Neural progenitor cell (in vitro differentiated cells): ENCODE measurements at regions not wholly inside any gene's neighbourhood (a gene's known extent, or its start where the extent isn't known, plus 50 kb on each side); places are given as distances from the start of the nearest gene placed in this dataset.

Experiments used
- EZH2 ChIP-seq: fragments of 200-600 bp; sonication (generic); IDR thresholded peaks from 2 replicates; pipeline ENCODE4 v1.6.1; 2017; ENCODE audit warnings: antibody characterized with exemption, mild to moderate bottlenecking, moderate library complexity
- TF ChIP-seq, protein P1 (sequence below): fragments of 200-600 bp; sonication (generic); IDR thresholded peaks from 2 replicates; pipeline ENCODE4 v1.5.1; 2017; ENCODE audit warnings: antibody characterized with exemption, mild to moderate bottlenecking

DNA sequence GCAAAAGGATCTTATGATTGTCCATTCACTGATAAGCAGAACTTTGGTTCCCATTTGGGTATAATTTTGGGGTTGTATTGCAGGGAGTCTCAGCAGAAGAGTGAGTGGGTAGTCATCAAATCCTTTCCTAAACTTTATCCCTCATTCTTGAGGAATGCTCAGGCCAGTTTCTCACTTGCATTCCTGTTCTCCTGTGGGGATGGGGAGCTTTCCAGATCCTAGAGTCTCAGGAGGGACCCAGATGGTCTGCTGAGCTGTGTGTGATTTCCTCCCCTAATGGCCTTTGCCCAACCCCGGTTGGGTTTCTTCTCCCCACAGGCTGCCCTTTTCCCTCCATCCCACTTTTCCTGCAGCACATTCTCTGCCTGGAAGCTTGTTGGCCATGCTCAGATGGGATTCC, 79.9 kb downstream of the MIAT start:
- TF ChIP-seq, protein P1, sequence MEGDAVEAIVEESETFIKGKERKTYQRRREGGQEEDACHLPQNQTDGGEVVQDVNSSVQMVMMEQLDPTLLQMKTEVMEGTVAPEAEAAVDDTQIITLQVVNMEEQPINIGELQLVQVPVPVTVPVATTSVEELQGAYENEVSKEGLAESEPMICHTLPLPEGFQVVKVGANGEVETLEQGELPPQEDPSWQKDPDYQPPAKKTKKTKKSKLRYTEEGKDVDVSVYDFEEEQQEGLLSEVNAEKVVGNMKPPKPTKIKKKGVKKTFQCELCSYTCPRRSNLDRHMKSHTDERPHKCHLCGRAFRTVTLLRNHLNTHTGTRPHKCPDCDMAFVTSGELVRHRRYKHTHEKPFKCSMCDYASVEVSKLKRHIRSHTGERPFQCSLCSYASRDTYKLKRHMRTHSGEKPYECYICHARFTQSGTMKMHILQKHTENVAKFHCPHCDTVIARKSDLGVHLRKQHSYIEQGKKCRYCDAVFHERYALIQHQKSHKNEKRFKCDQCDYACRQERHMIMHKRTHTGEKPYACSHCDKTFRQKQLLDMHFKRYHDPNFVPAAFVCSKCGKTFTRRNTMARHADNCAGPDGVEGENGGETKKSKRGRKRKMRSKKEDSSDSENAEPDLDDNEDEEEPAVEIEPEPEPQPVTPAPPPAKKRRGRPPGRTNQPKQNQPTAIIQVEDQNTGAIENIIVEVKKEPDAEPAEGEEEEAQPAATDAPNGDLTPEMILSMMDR = no peak
- TF ChIP-seq EZH2 = no peak
